Cardiac septum (tissue), 1 donor: ENCODE measurements at regions not wholly inside any gene's neighbourhood (a gene's known extent, or its start where the extent isn't known, plus 50 kb on each side); places are given as distances from the start of the nearest gene placed in this dataset.

Source experiments
- DNase-seq: peaks from one replicate; pipeline ENCODE4 v3.0.0-alpha.2; 2020; ENCODE audit warnings: low spot score
- intact Hi-C: fragments of 100-400 bp; cut with DNase I; formaldehyde crosslinking; loops from one replicate; pipeline ENCODE4 v1.14.0; 2022
- donor health status: DM: no; HTN: no; CAD: no.

- intact Hi-C loops = no loop called here
- no peak for DNase-seq
Observed at GRCh38 chr9:135326141-135326540, 153.4 kb upstream of the PPP1R26 start.

- intact Hi-C loops = no loop called here
Observed at GRCh38 chr9:135326633-135327152, 152.9 kb upstream of the PPP1R26 start.

GRCh38 chr9:135328485-135329417 is 150.8 kb upstream of the PPP1R26 start:
- intact Hi-C loops = no loop called here
- no peak for DNase-seq

More at GRCh38 chr9:135326633-135327152, 152.9 kb upstream of the PPP1R26 start:
- DNase-seq = no peak

- intact Hi-C loops = no loop called here
Observed at GRCh38 chr9:135329571-135330306, 149.8 kb upstream of the PPP1R26 start.

GRCh38 chr9:135330307-135330631 is 149.3 kb upstream of the PPP1R26 start:
- intact Hi-C loops = no loop called here
- no peak for DNase-seq

More at GRCh38 chr9:135329571-135330306, 149.8 kb upstream of the PPP1R26 start:
- DNase-seq = no peak

- DNase-seq = no peak
- intact Hi-C loops = no loop called here
Observed at GRCh38 chr9:135330685-135331590, 148.6 kb upstream of the PPP1R26 start.

- intact Hi-C loops = no loop called here
- no peak for DNase-seq
Observed at GRCh38 chr9:135332516-135332915, 147.1 kb upstream of the PPP1R26 start.

GRCh38 chr9:135332979-135333748 is 146.4 kb upstream of the PPP1R26 start:
- intact Hi-C loops = no loop called here
- DNase-seq = no peak

GRCh38 chr9:135334953-135335460 is 144.6 kb upstream of the PPP1R26 start:
- no peak for DNase-seq
- intact Hi-C loops = no loop called here

- DNase-seq = no peak
- intact Hi-C loops = no loop called here
Observed at GRCh38 chr9:135335691-135336181, 143.8 kb upstream of the PPP1R26 start.

- DNase-seq = no peak
- intact Hi-C loops = no loop called here
Observed at GRCh38 chr9:135336722-135337527, 142.7 kb upstream of the PPP1R26 start.

GRCh38 chr9:135338546-135338945 is 141.0 kb upstream of the PPP1R26 start:
- intact Hi-C loops = no loop called here
- DNase-seq = no peak

- DNase-seq = peak; percentile 51
- intact Hi-C loops = no loop called here
Observed at GRCh38 chr9:135339378-135339973, 140.1 kb upstream of the PPP1R26 start.

GRCh38 chr9:135340143-135340655 is 139.4 kb upstream of the PPP1R26 start:
- intact Hi-C loops = loop anchor here (5.0 kb wide), 1 partner anchor 72 kb away; no protein-coding TSS in a partner anchor
- DNase-seq = peak; percentile 6

GRCh38 chr9:135340726-135341475 is 138.7 kb upstream of the PPP1R26 start:
- peak; percentile 60 for DNase-seq
- intact Hi-C loops = loop anchor here (5.0 kb wide), 1 partner anchor 71 kb away; no protein-coding TSS in a partner anchor

- intact Hi-C loops = loop anchor here (5.0 kb wide), 1 partner anchor 71 kb away; no protein-coding TSS in a partner anchor
- DNase-seq = peak; percentile 73
Observed at GRCh38 chr9:135341612-135342169, 137.9 kb upstream of the PPP1R26 start.
